ENCODE measurements at regions not wholly inside any gene's neighbourhood (a gene's known extent, or its start where the extent isn't known, plus 50 kb on each side); places are given as distances from the start of the nearest gene placed in this dataset.

GRCh38 chr12:43105426-43105981, 446.5 kb downstream of the ADAMTS20 start:
- TF ChIP-seq CTCF (IDR thresholded peaks at IDR 0.05; ENCODE audit: insufficient read depth, low read length), result no peak
- H3K4me3 ChIP-seq (ENCODE audit: low read depth, low read length), result no peak overlapping the region
- DNase-seq (ENCODE audit: low read depth), result no peak

- DNase-seq (ENCODE audit: low read depth), result peak; percentile 69
- TF ChIP-seq CTCF (IDR thresholded peaks at IDR 0.05; ENCODE audit: insufficient read depth, low read length), result no peak
Observed at GRCh38 chr12:43104494-43104893, 447.5 kb downstream of the ADAMTS20 start.

GRCh38 chr12:43103866-43104265, 448.1 kb downstream of the ADAMTS20 start:
- DNase-seq (ENCODE audit: low read depth), result no peak
- TF ChIP-seq CTCF (IDR thresholded peaks at IDR 0.05; ENCODE audit: insufficient read depth, low read length), result no peak
- H3K4me3 ChIP-seq (ENCODE audit: low read depth, low read length), result no peak overlapping the region

More at GRCh38 chr12:43104494-43104893, 447.5 kb downstream of the ADAMTS20 start:
- H3K4me3 ChIP-seq (ENCODE audit: low read depth, low read length), result no peak overlapping the region

GRCh38 chr12:43102546-43103264, 449.3 kb downstream of the ADAMTS20 start:
- no peak for TF ChIP-seq CTCF (IDR thresholded peaks at IDR 0.05; ENCODE audit: insufficient read depth, low read length)
- no peak for DNase-seq (ENCODE audit: low read depth)
- no peak overlapping the region for H3K4me3 ChIP-seq (ENCODE audit: low read depth, low read length)

- H3K4me3 ChIP-seq (ENCODE audit: low read depth, low read length), result no peak overlapping the region
- no peak for TF ChIP-seq CTCF (IDR thresholded peaks at IDR 0.05; ENCODE audit: insufficient read depth, low read length)
- DNase-seq (ENCODE audit: low read depth), result no peak
Observed at GRCh38 chr12:43100231-43100630, 451.8 kb downstream of the ADAMTS20 start.

GRCh38 chr12:43099691-43100163, 452.3 kb downstream of the ADAMTS20 start:
- DNase-seq (ENCODE audit: low read depth), result no peak
- H3K4me3 ChIP-seq (ENCODE audit: low read depth, low read length), result no peak overlapping the region
- no peak for TF ChIP-seq CTCF (IDR thresholded peaks at IDR 0.05; ENCODE audit: insufficient read depth, low read length)
